ENCODE measurements at regions not wholly inside any gene's neighbourhood (a gene's known extent, or its start where the extent isn't known, plus 50 kb on each side); places are given as distances from the start of the nearest gene placed in this dataset.

- DNase-seq = no peak
- H4K20me1 ChIP-seq (ENCODE audit: insufficient read depth) = no peaks in the 10 kb centered on the region
- intact Hi-C loops (cut with micrococcal nuclease; ENCODE audit: unreplicated experiment) = no loop called here
- no peaks in the 10 kb centered on the region for H3F3A ChIP-seq (ENCODE audit: insufficient read depth, low read depth)
- ChIA-PET CTCF (no interaction called here), POLR2A (ENCODE audit: unreplicated experiment) (no interaction called here)
- no TSS peak for BruUV-seq (replicated peaks)
- no peak overlapping the region for H3K27ac ChIP-seq
- no peak overlapping the region for H3K4me3 ChIP-seq
- no peak for TF ChIP-seq EZH2 (IDR thresholded peaks at IDR 0.05; ENCODE audit: low read depth)
- no peak for TF ChIP-seq CTCF (conservative IDR thresholded peaks at IDR 0.05)
- no peak overlapping the region for H2AFZ ChIP-seq
- H3K27me3 ChIP-seq (ENCODE audit: insufficient read depth, low read depth) = no peaks in the 10 kb centered on the region
- H3K9me3 ChIP-seq (ENCODE audit: insufficient read depth, low read depth) = no peaks in the 10 kb centered on the region
- no peaks in the 10 kb centered on the region for H3K9me2 ChIP-seq (ENCODE audit: insufficient read depth)
- H3K79me2 ChIP-seq (ENCODE audit: low read depth) = no peaks in the 10 kb centered on the region
- no peak overlapping the region for H3K4me2 ChIP-seq
- H3K36me3 ChIP-seq (ENCODE audit: low read depth) = no peaks in the 10 kb centered on the region
- H3K4me1 ChIP-seq (replicated peaks; ENCODE audit: insufficient read depth) = no peaks in the 10 kb centered on the region
Measured at GRCh38 chr2:180061085-180061484, 54.0 kb upstream of the CWC22 start.

- intact Hi-C loops (cut with micrococcal nuclease; ENCODE audit: unreplicated experiment) = no loop called here
- Histone ChIP-seq H3K9me2 (ENCODE audit: insufficient read depth) (no peaks in the 10 kb centered on the region; the same call in 1 of the 2 replicates), H3K36me3 (ENCODE audit: low read depth) (no peaks in the 10 kb centered on the region), H3K4me2 (no peak overlapping the region), H3K9me3 (ENCODE audit: insufficient read depth, low read depth) (no peaks in the 10 kb centered on the region), H3K79me2 (ENCODE audit: low read depth) (no peaks in the 10 kb centered on the region), H4K20me1 (ENCODE audit: insufficient read depth) (no peaks in the 10 kb centered on the region), H2AFZ (no peak overlapping the region), H3K4me3 (no peak overlapping the region), H3K27ac (no peak overlapping the region), H3K4me1 (replicated peaks; ENCODE audit: insufficient read depth) (no peaks in the 10 kb centered on the region), H3F3A (ENCODE audit: insufficient read depth, low read depth) (no peaks in the 10 kb centered on the region), H3K27me3 (ENCODE audit: insufficient read depth, low read depth) (no peaks in the 10 kb centered on the region)
- ChIA-PET CTCF (no interaction called here), POLR2A (ENCODE audit: unreplicated experiment) (no interaction called here)
- no peak for DNase-seq
- BruUV-seq (replicated peaks) = no TSS peak
- TF ChIP-seq CTCF (conservative IDR thresholded peaks at IDR 0.05) (no peak), EZH2 (IDR thresholded peaks at IDR 0.05; ENCODE audit: low read depth) (no peak)
Measured at GRCh38 chr2:180058993-180059392, 51.9 kb upstream of the CWC22 start.

GRCh38 chr2:180057706-180058412, 50.8 kb upstream of the CWC22 start:
- DNase-seq = no peak
- BruUV-seq (replicated peaks) = no TSS peak
- intact Hi-C loops (cut with micrococcal nuclease; ENCODE audit: unreplicated experiment) = no loop called here
- Histone ChIP-seq H2AFZ (no peak overlapping the region), H3K9me3 (ENCODE audit: insufficient read depth, low read depth) (no peaks in the 10 kb centered on the region), H3K27ac (no peak overlapping the region), H3F3A (ENCODE audit: insufficient read depth, low read depth) (no peaks in the 10 kb centered on the region), H3K36me3 (ENCODE audit: low read depth) (no peaks in the 10 kb centered on the region), H3K79me2 (ENCODE audit: low read depth) (no peaks in the 10 kb centered on the region), H3K4me1 (replicated peaks; ENCODE audit: insufficient read depth) (no peaks in the 10 kb centered on the region), H4K20me1 (ENCODE audit: insufficient read depth) (no peaks in the 10 kb centered on the region), H3K4me3 (no peak overlapping the region), H3K27me3 (ENCODE audit: insufficient read depth, low read depth) (no peaks in the 10 kb centered on the region), H3K9me2 (ENCODE audit: insufficient read depth) (no peaks in the 10 kb centered on the region; the same call in 1 of the 2 replicates), H3K4me2 (no peak overlapping the region)
- no peak for TF ChIP-seq EZH2 (IDR thresholded peaks at IDR 0.05; ENCODE audit: low read depth)
- no peak for TF ChIP-seq CTCF (conservative IDR thresholded peaks at IDR 0.05)
- POLR2A ChIA-PET (ENCODE audit: unreplicated experiment) = no interaction called here
- CTCF ChIA-PET = no interaction called here
